Adipocyte (in vitro differentiated cells): ENCODE measurements at regions not wholly inside any gene's neighbourhood (a gene's known extent, or its start where the extent isn't known, plus 50 kb on each side); places are given as distances from the start of the nearest gene placed in this dataset.
A peak's percentile ranks its signal among the peaks of the same experiment; 100 is the strongest.

ENCODE experiments used
- DNase-seq: peaks from one replicate; pipeline ENCODE4 v3.0.0-alpha.2; 2015; ENCODE audit warnings: low read depth
- H3K27me3 ChIP-seq: replicated peaks from 2 replicates; pipeline ENCODE4 v1.7.0; 2013; ENCODE audit warnings: mild to moderate bottlenecking, low read length, moderate library complexity; ENCODE audit not compliant: control insufficient read depth, insufficient read depth
- H3K36me3 ChIP-seq: 2 replicates; pipeline ENCODE4 v1.7.0; 2013; ENCODE audit warnings: low read length, mild to moderate bottlenecking, moderate library complexity; ENCODE audit not compliant: control insufficient read depth, insufficient read depth, severe bottlenecking
- H3K4me1 ChIP-seq: 2 replicates; pipeline ENCODE4 v1.7.0; 2013; ENCODE audit warnings: mild to moderate bottlenecking, low read length, moderate library complexity; ENCODE audit not compliant: control insufficient read depth, insufficient read depth
- H3K4me3 ChIP-seq: 2 replicates; pipeline ENCODE4 v1.7.0; 2013; ENCODE audit warnings: mild to moderate bottlenecking, low read length, moderate library complexity
- H3K9ac ChIP-seq: 2 replicates; pipeline ENCODE4 v1.7.0; 2013; ENCODE audit warnings: mild to moderate bottlenecking, low read length, moderate library complexity
- H3K9me3 ChIP-seq: 2 replicates; pipeline ENCODE4 v1.7.0; 2013; ENCODE audit warnings: mild to moderate bottlenecking, low read length, moderate library complexity; ENCODE audit not compliant: control insufficient read depth

DNA sequence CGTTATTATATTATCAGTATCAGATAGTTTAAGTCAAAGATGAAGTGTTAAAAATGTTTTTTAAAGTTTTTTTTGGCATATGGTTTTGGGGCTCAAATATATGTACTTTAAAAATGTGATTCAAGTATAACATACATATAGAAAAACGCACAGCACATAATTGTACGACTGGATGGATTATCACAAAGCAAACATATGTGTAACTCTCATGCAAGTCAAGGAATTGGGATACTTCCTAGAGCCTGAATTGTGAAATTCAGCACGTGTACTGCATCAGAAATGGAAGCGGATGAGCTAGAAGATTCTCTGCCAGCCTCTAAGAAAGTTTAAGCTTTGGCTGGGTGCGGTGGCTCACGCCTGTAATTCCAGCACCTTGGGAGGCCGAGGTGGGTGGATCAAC is 340.9 kb downstream of the PRL start:
- H3K9ac ChIP-seq = no peak overlapping the region
- H3K4me3 ChIP-seq = no peak overlapping the region

DNA sequence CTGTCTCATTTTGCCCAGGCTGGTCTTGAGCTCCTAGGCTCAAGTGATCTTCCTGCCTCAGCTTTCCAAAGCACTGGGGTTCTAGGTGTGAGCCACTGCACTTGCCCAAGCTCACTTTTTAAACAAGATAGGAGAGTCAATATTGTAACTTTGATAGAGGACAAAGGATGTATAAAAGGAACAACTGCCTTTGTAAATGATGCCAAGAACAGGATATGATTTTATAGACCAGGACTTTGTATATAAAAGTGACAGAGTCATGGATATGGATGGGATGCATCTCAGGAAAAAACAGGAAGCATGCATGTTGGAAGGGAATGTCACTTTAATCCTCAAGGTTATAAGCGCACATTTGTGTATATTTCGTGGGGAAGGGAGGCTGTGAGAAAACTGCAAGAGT is 338.4 kb downstream of the PRL start:
- Histone ChIP-seq H3K4me1 (no peaks in the 10 kb centered on the region), H3K9me3 (no peaks in the 10 kb centered on the region), H3K4me3 (no peak overlapping the region), H3K27me3 (peaks cover 4% of the 10 kb centered on the region), H3K9ac (no peak overlapping the region), H3K36me3 (no peaks in the 10 kb centered on the region)
- no peak for DNase-seq

More for the DNA sequence above, 340.9 kb downstream of the PRL start:
- peaks cover 4% of the 10 kb centered on the region for H3K27me3 ChIP-seq
- no peak for DNase-seq
- no peaks in the 10 kb centered on the region for H3K36me3 ChIP-seq
- H3K4me1 ChIP-seq = no peaks in the 10 kb centered on the region
- no peaks in the 10 kb centered on the region for H3K9me3 ChIP-seq

DNA sequence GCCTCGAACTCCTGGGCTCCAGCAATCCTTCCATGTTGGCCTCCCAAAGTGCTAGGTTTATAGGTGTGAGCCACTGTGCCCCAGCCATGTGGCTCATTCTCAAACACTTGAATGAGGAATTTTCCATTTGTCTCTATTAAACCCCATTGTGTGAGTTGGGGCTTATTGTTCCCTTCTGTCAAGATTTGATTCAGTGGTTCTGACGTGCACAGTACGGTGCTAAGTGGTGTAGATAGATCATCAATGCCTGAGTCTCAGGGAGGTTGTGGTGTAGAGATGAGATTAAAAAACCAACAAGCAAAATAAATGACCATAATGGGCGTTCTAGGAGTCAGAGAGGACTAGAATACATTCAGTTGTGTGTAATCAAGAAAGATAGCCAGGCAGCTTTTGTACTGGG is 335.6 kb downstream of the PRL start:
- H3K9me3 ChIP-seq = no peaks in the 10 kb centered on the region

DNA sequence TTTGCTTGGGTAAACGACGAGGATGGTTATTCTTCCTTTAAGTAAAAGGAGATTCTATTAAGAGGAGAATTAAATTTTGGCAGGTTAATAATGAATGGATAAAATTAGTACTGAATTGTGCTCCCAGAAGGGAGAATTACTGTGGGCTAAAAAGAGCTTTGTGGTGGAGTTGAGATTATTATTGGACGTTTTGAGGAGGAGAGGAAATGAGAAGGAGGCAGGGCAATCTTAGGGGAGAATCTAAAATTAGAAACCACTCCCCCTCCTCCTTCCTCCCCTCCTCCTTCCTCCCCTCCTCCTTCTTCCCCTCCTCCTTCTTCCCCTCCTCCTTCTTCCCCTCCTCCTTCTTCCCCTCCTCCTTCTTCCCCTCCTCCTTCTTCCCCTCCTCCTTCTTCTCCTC is 331.8 kb downstream of the PRL start:
- DNase-seq = no peak
- Histone ChIP-seq H3K36me3 (no peaks in the 10 kb centered on the region), H3K9ac (no peak overlapping the region), H3K9me3 (no peaks in the 10 kb centered on the region), H3K4me3 (no peak overlapping the region), H3K27me3 (no peaks in the 10 kb centered on the region), H3K4me1 (no peaks in the 10 kb centered on the region)

More for the DNA sequence above, 335.6 kb downstream of the PRL start:
- no peaks in the 10 kb centered on the region for H3K4me1 ChIP-seq
- no peak for DNase-seq
- no peaks in the 10 kb centered on the region for H3K36me3 ChIP-seq
- H3K27me3 ChIP-seq = no peaks in the 10 kb centered on the region
- no peak overlapping the region for H3K4me3 ChIP-seq
- H3K9ac ChIP-seq = no peak overlapping the region

DNA sequence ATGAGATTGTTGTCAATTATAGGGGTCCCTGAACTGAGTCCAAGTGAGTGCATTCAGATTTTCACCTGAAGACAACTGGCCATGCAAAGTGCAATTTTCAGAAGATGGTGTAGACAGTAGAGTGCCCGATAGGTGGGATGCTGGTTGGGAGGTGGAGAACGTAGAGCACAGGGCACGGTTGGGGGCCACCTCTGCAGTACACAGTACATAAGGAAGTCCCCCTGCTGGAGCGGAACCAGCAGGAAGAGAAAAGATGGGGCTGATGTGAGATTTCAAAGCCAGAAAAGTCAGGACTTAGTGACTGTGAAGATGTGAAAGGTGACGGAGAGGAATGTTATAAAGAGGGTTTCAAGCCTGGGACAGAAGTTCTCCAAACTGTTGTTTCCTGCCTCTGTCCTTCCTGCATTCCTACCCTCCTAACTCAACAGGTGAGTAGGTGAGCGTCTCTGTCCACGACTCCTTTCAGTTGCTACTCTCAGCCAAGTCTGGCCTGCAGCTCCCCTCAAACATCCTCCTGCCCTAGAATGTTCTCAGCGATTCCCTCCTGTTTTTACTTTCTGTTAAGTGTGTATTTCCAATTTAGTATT is 330.8 kb downstream of the PRL start:
- no peaks in the 10 kb centered on the region for H3K36me3 ChIP-seq
- no peaks in the 10 kb centered on the region for H3K27me3 ChIP-seq
- no peak overlapping the region for H3K4me3 ChIP-seq
- no peaks in the 10 kb centered on the region for H3K4me1 ChIP-seq
- no peak for DNase-seq
- no peak overlapping the region for H3K9ac ChIP-seq
- H3K9me3 ChIP-seq = no peaks in the 10 kb centered on the region

DNA sequence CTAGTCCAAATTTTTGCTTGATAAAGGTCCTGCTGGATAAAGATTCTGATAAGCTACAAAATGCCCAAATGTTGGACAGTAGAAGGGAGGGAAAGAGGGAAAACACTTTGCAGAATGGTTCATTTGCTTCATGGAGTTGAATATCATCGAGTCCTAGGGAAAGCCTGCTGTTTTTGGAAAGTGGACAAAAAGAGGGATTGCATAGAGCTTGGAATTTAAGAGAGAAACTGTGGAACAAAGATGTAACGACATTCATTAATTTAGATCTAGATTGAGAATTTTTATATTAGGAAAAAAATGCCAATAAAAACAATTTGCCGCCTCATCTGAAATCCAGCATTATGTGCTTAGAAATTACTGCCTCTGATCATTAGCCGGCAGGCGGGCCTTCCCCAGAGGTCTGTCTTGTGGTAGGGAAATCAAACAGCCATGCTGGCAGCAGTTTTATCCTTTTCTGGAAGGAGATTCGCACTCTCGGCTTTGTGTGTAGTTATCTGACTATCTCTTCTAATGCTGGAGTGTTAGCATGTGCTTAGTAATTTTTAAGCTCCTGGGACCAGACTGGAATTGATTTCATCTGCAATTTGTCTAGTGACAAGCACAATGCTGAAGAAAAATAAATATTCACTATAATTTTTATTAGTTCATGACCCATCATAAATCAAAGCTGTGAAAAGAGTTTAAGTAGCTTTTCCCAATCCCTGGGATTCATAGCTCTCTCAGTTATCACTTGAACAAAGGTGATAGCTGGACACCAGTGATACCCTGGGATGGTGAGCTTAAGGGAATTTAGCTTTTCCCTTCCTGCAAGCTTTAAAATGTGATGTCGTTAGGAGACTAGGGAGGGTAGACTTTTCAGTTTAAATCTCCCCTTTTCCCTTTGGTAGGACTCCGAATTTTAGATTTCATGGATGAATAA is 329.5 kb downstream of the PRL start:
- no peak for DNase-seq
- no peaks in the 10 kb centered on the region for H3K27me3 ChIP-seq
- H3K9me3 ChIP-seq = no peaks in the 10 kb centered on the region
- H3K9ac ChIP-seq = no peak overlapping the region
- H3K4me3 ChIP-seq = no peak overlapping the region
- H3K4me1 ChIP-seq = no peaks in the 10 kb centered on the region
- H3K36me3 ChIP-seq = no peaks in the 10 kb centered on the region

DNA sequence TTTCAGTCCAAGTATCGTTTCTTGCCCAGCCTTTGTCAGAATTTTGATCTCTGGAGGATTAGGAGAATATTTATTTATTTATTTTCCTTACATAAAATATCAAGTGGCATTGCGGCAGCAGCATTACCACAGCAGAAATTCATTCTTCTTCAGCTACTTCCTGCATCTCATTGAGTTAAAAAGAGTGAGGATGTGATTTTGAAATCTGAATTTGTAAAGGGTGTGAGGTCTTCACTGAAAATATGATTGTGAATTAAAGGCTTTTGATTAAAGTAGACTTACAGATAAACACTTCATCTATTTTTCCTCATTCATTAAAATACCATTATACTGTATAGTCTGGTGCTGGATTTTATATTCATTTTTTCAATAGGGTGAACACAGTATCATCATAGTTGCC is 328.4 kb downstream of the PRL start:
- Histone ChIP-seq H3K9me3 (no peaks in the 10 kb centered on the region), H3K36me3 (no peaks in the 10 kb centered on the region), H3K4me1 (no peaks in the 10 kb centered on the region), H3K27me3 (no peaks in the 10 kb centered on the region), H3K9ac (no peak overlapping the region), H3K4me3 (no peak overlapping the region)
- no peak for DNase-seq

DNA sequence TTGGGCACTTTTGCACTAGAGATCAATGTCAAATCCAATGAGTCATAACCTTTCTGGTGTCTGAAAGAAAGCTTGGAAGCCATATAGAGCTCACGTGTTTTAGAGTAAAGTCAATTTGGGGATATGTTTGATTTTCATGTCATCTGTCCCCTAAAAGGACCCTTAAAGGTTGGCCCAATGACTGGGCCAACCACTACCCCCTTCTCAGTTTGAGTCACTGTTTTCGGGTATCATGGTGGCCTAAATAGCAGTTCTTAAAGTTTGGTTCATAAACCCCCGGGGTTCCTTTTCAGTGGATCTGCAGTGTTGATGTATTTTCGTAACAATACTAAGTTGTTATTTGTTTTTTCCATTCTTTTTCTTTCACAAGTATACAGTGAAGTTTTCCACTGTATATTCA is 327.6 kb downstream of the PRL start:
- Histone ChIP-seq H3K27me3 (no peaks in the 10 kb centered on the region), H3K4me1 (no peaks in the 10 kb centered on the region), H3K9ac (no peak overlapping the region), H3K36me3 (no peaks in the 10 kb centered on the region), H3K4me3 (no peak overlapping the region), H3K9me3 (no peaks in the 10 kb centered on the region)
- no peak for DNase-seq

DNA sequence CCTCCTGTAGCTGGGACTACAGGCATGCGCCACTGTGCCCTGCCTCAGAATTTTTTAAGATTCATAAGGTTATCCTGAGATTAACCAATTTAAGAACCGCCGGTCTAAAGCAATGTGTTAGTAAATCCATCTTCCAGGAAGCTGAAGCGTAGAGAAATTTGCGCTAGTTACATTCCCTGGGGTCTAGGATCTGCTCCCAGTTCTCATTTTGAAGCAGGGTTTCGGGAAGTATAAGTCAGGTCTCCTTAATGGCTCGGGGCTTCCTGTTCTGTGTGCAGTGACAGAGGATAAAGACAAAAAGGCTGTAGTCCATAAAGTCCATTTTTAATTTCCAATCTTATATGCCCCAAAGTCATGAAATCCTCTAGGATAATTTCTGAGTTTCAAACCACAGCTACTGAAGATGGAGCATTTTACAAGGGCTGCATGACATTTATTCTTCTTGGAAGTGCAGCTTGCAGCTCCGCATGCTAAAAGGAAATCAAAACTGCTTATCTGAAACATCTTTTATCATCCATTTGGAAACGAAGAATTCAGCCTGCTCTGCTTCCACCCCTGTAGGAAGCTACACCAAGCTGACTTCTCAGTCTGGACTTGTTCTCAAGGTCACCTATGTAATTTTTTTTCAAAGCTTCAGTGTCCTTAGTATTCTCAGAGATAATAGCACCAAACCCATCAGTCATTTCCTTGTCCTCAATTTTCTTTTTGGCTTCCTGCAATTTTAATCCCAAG is 326.1 kb downstream of the PRL start:
- no peaks in the 10 kb centered on the region for H3K36me3 ChIP-seq
- no peak overlapping the region for H3K4me3 ChIP-seq
- no peak overlapping the region for H3K9ac ChIP-seq
- no peaks in the 10 kb centered on the region for H3K27me3 ChIP-seq
- no peaks in the 10 kb centered on the region for H3K4me1 ChIP-seq
- no peak for DNase-seq
- no peaks in the 10 kb centered on the region for H3K9me3 ChIP-seq

DNA sequence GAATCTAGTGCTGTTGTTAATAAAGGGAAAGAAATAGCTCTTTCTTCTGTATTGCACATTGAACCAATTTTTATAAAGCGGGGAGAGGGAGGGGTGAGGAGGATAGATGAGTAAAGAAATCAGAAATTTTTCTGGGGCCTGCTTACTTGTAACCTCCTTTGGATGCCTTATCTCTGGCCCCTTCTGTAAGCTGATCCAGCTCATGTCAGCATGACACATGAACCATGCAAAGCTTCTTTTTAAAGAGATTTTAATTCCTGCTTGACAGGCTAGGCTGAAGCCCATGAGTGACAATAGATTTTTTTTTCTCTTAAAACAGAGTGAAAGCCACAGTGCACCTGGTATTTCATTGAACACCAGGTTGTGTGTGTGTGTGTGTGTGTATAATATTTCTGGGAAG is 325.3 kb downstream of the PRL start:
- peak; percentile 42 for DNase-seq
- H3K4me3 ChIP-seq = no peak overlapping the region
- H3K27me3 ChIP-seq = no peaks in the 10 kb centered on the region
- H3K36me3 ChIP-seq = no peaks in the 10 kb centered on the region
- H3K4me1 ChIP-seq = no peaks in the 10 kb centered on the region
- no peaks in the 10 kb centered on the region for H3K9me3 ChIP-seq
- H3K9ac ChIP-seq = no peak overlapping the region

DNA sequence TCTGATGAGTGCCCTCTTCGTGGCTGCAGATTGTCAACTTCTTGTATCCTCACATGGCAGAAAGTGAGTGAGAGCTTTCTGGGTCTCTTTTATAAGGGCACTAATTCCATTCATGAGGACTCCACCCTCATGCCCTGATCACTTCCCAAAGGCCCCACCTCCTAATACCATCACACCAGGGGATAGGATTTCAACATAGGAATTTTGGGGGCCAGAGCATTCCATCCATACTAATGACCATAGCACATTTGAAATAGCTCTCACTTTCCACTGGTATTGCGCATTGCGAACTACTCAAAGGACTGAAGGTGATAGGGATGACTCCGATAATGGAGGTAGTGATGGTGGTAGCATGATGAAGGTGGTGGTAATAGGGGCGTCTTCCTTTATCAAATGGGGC is 324.3 kb downstream of the PRL start:
- no peak for DNase-seq
- no peaks in the 10 kb centered on the region for H3K36me3 ChIP-seq
- no peaks in the 10 kb centered on the region for H3K9me3 ChIP-seq
- H3K4me1 ChIP-seq = no peaks in the 10 kb centered on the region
- no peaks in the 10 kb centered on the region for H3K27me3 ChIP-seq
- no peak overlapping the region for H3K9ac ChIP-seq
- no peak overlapping the region for H3K4me3 ChIP-seq
